Heart left ventricle (tissue), 13 donors: ENCODE measurements at regions not wholly inside any gene's neighbourhood (a gene's known extent, or its start where the extent isn't known, plus 50 kb on each side); places are given as distances from the start of the nearest gene placed in this dataset.

Experiments used
- POLR2A ChIP-seq, 2 donors: fragments of 450-650 bp; IDR thresholded peaks; one replicate each; pipeline ENCODE4 v1.6.1; 2017; ENCODE audit warnings: antibody characterized with exemption in 2 of 2, mild to moderate bottlenecking in 2 of 2, moderate library complexity in 2 of 2
- TF ChIP-seq, protein P1 (sequence below), 12 donors: fragments of 200-600 bp; sonication (generic) in 4 of 12; IDR thresholded peaks; one replicate each; pipeline versions ENCODE4 v1.5.0 to v1.8.0; 2018 to 2022; ENCODE audit warnings: antibody characterized with exemption in 12 of 12, mild to moderate bottlenecking in 5 of 12
- donor health status: ischemic (EF 13 %, LVEDD 7.1; RV severe dilation, severe dysfunction).
- donor health status: DM: no; HTN: yes; CAD: no.
- donor health status: DM: no; HTN: no; CAD: no.
- donor health status: ischemic (EF 25% LVEDD 6.9; RV normal size, moderate dysfunction).
- donor health status: ischemic (EF 25% LVEDD 5.7; RV mildly dilated, moderate dysfunction).
- donor health status: ischemic (EF 35%, LVEDD 5.7; RV mildly dilated, moderate dysfunction).
- donor health status: nonischemic (EF 11% LVEDD 7.7; RV severe dilation, severe dysfunction).
- donor health status: DM: yes; HTN: yes; CAD: no.
- donor health status: PGD.
- donor health status: ischemic (EF 29% LVEDD 5.4; RV normal size, mild dysfunction).
- donor health status: nonischemic (EF 23%, LVEDD 6.1; RV moderate dilation, normal function).

DNA sequence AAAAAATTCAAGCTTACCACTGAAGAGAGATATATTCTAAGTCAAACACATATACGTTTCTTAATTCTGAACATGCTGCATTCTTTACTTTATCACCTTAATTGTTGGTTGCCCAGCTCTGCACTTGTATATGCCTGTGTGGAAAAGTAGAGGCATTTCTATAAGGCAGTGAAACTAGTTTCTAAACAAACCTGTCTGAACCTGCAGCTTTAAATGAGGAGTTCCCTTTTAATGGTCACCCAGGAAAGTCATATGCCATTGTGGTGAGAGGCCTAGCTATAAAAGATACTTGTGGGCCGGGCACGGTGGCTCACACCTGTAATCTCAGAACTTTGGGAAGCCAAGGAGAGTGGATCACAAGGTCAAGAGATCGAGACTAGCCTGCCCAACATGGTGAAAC lies 147.4 kb upstream of the RXFP1 start:
- TF ChIP-seq, protein P1, sequence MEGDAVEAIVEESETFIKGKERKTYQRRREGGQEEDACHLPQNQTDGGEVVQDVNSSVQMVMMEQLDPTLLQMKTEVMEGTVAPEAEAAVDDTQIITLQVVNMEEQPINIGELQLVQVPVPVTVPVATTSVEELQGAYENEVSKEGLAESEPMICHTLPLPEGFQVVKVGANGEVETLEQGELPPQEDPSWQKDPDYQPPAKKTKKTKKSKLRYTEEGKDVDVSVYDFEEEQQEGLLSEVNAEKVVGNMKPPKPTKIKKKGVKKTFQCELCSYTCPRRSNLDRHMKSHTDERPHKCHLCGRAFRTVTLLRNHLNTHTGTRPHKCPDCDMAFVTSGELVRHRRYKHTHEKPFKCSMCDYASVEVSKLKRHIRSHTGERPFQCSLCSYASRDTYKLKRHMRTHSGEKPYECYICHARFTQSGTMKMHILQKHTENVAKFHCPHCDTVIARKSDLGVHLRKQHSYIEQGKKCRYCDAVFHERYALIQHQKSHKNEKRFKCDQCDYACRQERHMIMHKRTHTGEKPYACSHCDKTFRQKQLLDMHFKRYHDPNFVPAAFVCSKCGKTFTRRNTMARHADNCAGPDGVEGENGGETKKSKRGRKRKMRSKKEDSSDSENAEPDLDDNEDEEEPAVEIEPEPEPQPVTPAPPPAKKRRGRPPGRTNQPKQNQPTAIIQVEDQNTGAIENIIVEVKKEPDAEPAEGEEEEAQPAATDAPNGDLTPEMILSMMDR (IDR thresholded peaks at IDR 0.05), result no peak
- TF ChIP-seq POLR2A (IDR thresholded peaks at IDR 0.05), result no peak
